HepG2 (cell line): ENCODE measurements at regions not wholly inside any gene's neighbourhood (a gene's known extent, or its start where the extent isn't known, plus 50 kb on each side); places are given as distances from the start of the nearest gene placed in this dataset.

ENCODE experiments used
- ATAC-seq: fragments of 200-7000 bp; cut with Tn5 transposase; 3 replicates; pipeline ENCODE4 v1.9.1; 2020; ENCODE audit warnings: mild to moderate bottlenecking, moderate library complexity
- BruUV-seq: library from RNA; stranded (reverse); fragments of 400-500 nt; replicated peaks from 2 replicates; lab custom pipeline; 2021; lab: Mats Ljungman, UMichigan
- CTCF ChIA-PET: fragments of 300-600 bp; formaldehyde crosslinking; extraction: SDS; loops from one replicate; lab custom pipeline; 2021; ENCODE audit warnings: low total read pairs, inconsistent platforms, low intra/inter-chr PET ratio; lab: Yijun Ruan, JAX
- POLR2A ChIA-PET: fragments of 350-600 bp; sonication (Branson Sonifier 250); formaldehyde crosslinking; loops from one replicate; lab custom pipeline; 2020; ENCODE audit warnings: antibody characterized with exemption, inconsistent platforms; lab: Yijun Ruan, JAX
- DNase-seq: peaks from one replicate; pipeline ENCODE4 v3.0.0-alpha.2; 2015; ENCODE audit warnings: low spot score
- FAIRE-seq: peaks from 3 replicates; lab custom pipeline; 2011; peaks lifted over from hg19 to GRCh38; lab: Jason Lieb, UNC
- H2AFZ ChIP-seq: one replicate; pipeline ENCODE4 v1.6.1; 2011; ENCODE audit warnings: low read length, inconsistent platforms
- H3K27ac ChIP-seq: fragments of 300-600 bp; 3 replicates; pipeline ENCODE4 v1.8.0; 2011; ENCODE audit warnings: mixed run types, mild to moderate bottlenecking, mixed read lengths, low read length, inconsistent platforms; ENCODE audit not compliant: insufficient read depth; ENCODE audit errors: extremely low read length
- H3K27me3 ChIP-seq, 2 experiments: fragments of 200-600 bp in 1 of 2; 2 replicates in 1 of 2; 3 replicates in 1 of 2; pipeline versions ENCODE4 v1.6.0 to v1.8.0; 2011; ENCODE audit warnings: low read length in 2 of 2, mild to moderate bottlenecking in 2 of 2, moderate library complexity in 2 of 2, inconsistent platforms in 1 of 2; ENCODE audit not compliant: insufficient read depth in 2 of 2, control insufficient read depth in 1 of 2
- H3K36me3 ChIP-seq, 2 experiments: fragments of 200-600 bp in 1 of 2; replicated peaks in 1 of 2; 2 replicates in 1 of 2; 3 replicates in 1 of 2; pipeline versions ENCODE4 v1.5.1 to v1.8.0; 2011; ENCODE audit warnings: low read length in 2 of 2, inconsistent platforms in 1 of 2; ENCODE audit not compliant: insufficient read depth in 2 of 2, control insufficient read depth in 1 of 2
- H3K4me1 ChIP-seq: 2 replicates; pipeline ENCODE4 v1.5.1; 2012; ENCODE audit warnings: low read length, inconsistent platforms; ENCODE audit not compliant: insufficient read depth
- H3K4me2 ChIP-seq: 2 replicates; pipeline ENCODE4 v1.6.0; 2011; ENCODE audit warnings: low read depth, low read length, inconsistent platforms
- H3K4me3 ChIP-seq, 3 experiments: fragments of 200-600 bp in 1 of 3; sonication (generic), shearing (Covaris generic) in 1 of 3; replicated peaks in 1 of 3; 2 replicates each; pipeline ENCODE4 v1.5.1; 2011 to 2016; ENCODE audit warnings: low read length in 3 of 3, inconsistent platforms in 2 of 3, low read depth in 2 of 3, mild to moderate bottlenecking in 2 of 3, control low read depth in 1 of 3, mixed read lengths in 1 of 3; ENCODE audit not compliant: insufficient read depth in 1 of 3
- H3K79me2 ChIP-seq: one replicate; pipeline ENCODE4 v1.6.1; 2011; ENCODE audit warnings: low read length, inconsistent platforms; ENCODE audit not compliant: insufficient read depth
- H3K9ac ChIP-seq: 2 replicates; pipeline ENCODE4 v1.6.0; 2011; ENCODE audit warnings: mild to moderate bottlenecking, low read depth, low read length, inconsistent platforms; ENCODE audit not compliant: insufficient read depth
- H3K9me3 ChIP-seq: 2 replicates; pipeline ENCODE4 v1.5.1; 2012; ENCODE audit warnings: mild to moderate bottlenecking, low read length
- H4K20me1 ChIP-seq: 2 replicates; pipeline ENCODE4 v1.6.0; 2011; ENCODE audit warnings: inconsistent platforms, mild to moderate bottlenecking, low read length, moderate library complexity; ENCODE audit not compliant: insufficient read depth
- AGO1 ChIP-seq: fragments of 200-400 bp; formaldehyde crosslinking; IDR thresholded peaks from 2 replicates; pipeline ENCODE4 v1.6.1; 2017; ENCODE audit warnings: mild to moderate bottlenecking, low read depth, low read length, moderate library complexity; ENCODE audit not compliant: poor library complexity, severe bottlenecking
- ARHGAP35 ChIP-seq: sonication (generic); formaldehyde crosslinking; IDR thresholded peaks from 2 replicates; pipeline ENCODE4 v1.9.0; 2022; ENCODE audit warnings: mild to moderate bottlenecking, inconsistent platforms, moderate library complexity, missing genetic modification reagents, borderline replicate concordance
- ARID4A ChIP-seq: sonication (generic); formaldehyde crosslinking; IDR thresholded peaks from 2 replicates; pipeline ENCODE4 v1.5.0; 2020; ENCODE audit warnings: mild to moderate bottlenecking, missing genetic modification reagents, borderline replicate concordance
- MEF2D ChIP-seq: sonication (generic); formaldehyde crosslinking; IDR thresholded peaks from 2 replicates; pipeline ENCODE4 v1.5.1; 2020; ENCODE audit warnings: mild to moderate bottlenecking, missing genetic modification reagents
- THAP11 ChIP-seq: IDR thresholded peaks from 2 replicates; pipeline ENCODE4 v1.6.1; 2016; ENCODE audit warnings: missing biosample characterization, missing genetic modification reagents
- TMF1 ChIP-seq: sonication (generic); formaldehyde crosslinking; IDR thresholded peaks from 2 replicates; pipeline ENCODE4 v1.8.1; 2022; ENCODE audit warnings: low read depth, missing genetic modification reagents
- ZNF17 ChIP-seq: sonication (generic); formaldehyde crosslinking; IDR thresholded peaks from 2 replicates; pipeline ENCODE4 v1.5.0; 2020; ENCODE audit warnings: mild to moderate bottlenecking, missing genetic modification reagents
- ZNF275 ChIP-seq: sonication (generic); formaldehyde crosslinking; IDR thresholded peaks from 2 replicates; pipeline ENCODE4 v1.8.0; 2022; ENCODE audit warnings: missing genetic modification reagents, mild to moderate bottlenecking, inconsistent platforms, borderline replicate concordance
- ZNF784 ChIP-seq: sonication (generic); formaldehyde crosslinking; IDR thresholded peaks from 2 replicates; pipeline ENCODE4 v1.5.1; 2020; ENCODE audit warnings: missing genetic modification reagents, mild to moderate bottlenecking, borderline replicate concordance
- ZSCAN30 ChIP-seq: sonication (generic); formaldehyde crosslinking; IDR thresholded peaks from 2 replicates; pipeline ENCODE4 v1.5.0; 2020; ENCODE audit warnings: mild to moderate bottlenecking, missing genetic modification reagents
- WGBS: methylation state at CpG from one replicate; pipeline ENCODE4 v1.1.6; 2017; ENCODE audit warnings: low lambda C conversion rate; 5-methylcytosine and 5-hydroxymethylcytosine counted together
- in situ Hi-C: cut with HindIII; loops from 2 replicates; pipeline ENCODE4 v1.10.0; 2017; ENCODE audit warnings: low pct_unique_long_range_greater_than_20kb; ENCODE audit not compliant: extremely low pct_ligation_motif_present
- intact Hi-C: fragments of 100-400 bp; cut with micrococcal nuclease; formaldehyde crosslinking; loops from one replicate; pipeline ENCODE4 v1.10.0; 2022; ENCODE audit not compliant: unreplicated experiment

- CTCF ChIA-PET = no interaction called here
- intact Hi-C loops = no loop called here
Measured at GRCh38 chr18:1999387-1999786, 571.9 kb downstream of the METTL4 start.

GRCh38 chr18:2002151-2002550, 569.2 kb downstream of the METTL4 start:
- no TSS peak for BruUV-seq
- no peak overlapping the region for H2AFZ ChIP-seq
- no peaks in the 10 kb centered on the region for H3K79me2 ChIP-seq
- WGBS = 58% methylated on average over 2 of the region's 2 CpGs
- H3K9me3 ChIP-seq = no peaks in the 10 kb centered on the region
- H3K36me3 ChIP-seq = no peaks in the 10 kb centered on the region
- H3K27me3 ChIP-seq = no peaks in the 10 kb centered on the region
- CTCF ChIA-PET = no interaction called here
- H3K4me2 ChIP-seq = no peak overlapping the region
- no peak for FAIRE-seq
- ATAC-seq = no peak
- no peak overlapping the region for H3K9ac ChIP-seq
- POLR2A ChIA-PET = no interaction called here
- no peak overlapping the region for H3K4me3 ChIP-seq
- no peak for DNase-seq
- intact Hi-C loops = no loop called here
- no peaks in the 10 kb centered on the region for H4K20me1 ChIP-seq
- H3K4me1 ChIP-seq = no peaks in the 10 kb centered on the region
- in situ Hi-C loops = no loop called here
- no peak overlapping the region for H3K27ac ChIP-seq
- TF ChIP-seq ZNF784 (CRISPR knock-in tag) = no peak
- TF ChIP-seq ZNF275 = no peak
- no peak for TF ChIP-seq ARID4A
- TF ChIP-seq MEF2D (CRISPR knock-in tag) = no peak
- TF ChIP-seq TMF1 = no peak
- TF ChIP-seq THAP11 (CRISPR knock-in tag) = no peak
- TF ChIP-seq ARHGAP35 (CRISPR knock-in tag) = no peak
- no peak for TF ChIP-seq ZNF17
- TF ChIP-seq AGO1 = no peak

More at GRCh38 chr18:1999387-1999786, 571.9 kb downstream of the METTL4 start:
- FAIRE-seq (no peak), DNase-seq (no peak), ATAC-seq (no peak)
- Histone ChIP-seq H3K9ac (no peak overlapping the region), H3K79me2 (no peaks in the 10 kb centered on the region), H3K27ac (no peak overlapping the region), H2AFZ (no peak overlapping the region), H3K9me3 (no peaks in the 10 kb centered on the region), H3K4me3 (no peak overlapping the region), H3K4me2 (no peak overlapping the region), H3K36me3 (no peaks in the 10 kb centered on the region), H3K4me1 (no peaks in the 10 kb centered on the region), H4K20me1 (no peaks in the 10 kb centered on the region), H3K27me3 (no peaks in the 10 kb centered on the region)
- in situ Hi-C loops = no loop called here
- no peak for TF ChIP-seq ZSCAN30
- WGBS = 38% methylated on average over 2 of the region's 3 CpGs
- no TSS peak for BruUV-seq
- POLR2A ChIA-PET = no interaction called here
